GM12872 (cell line): ENCODE measurements at regions not wholly inside any gene's neighbourhood (a gene's known extent, or its start where the extent isn't known, plus 50 kb on each side); places are given as distances from the start of the nearest gene placed in this dataset.

Experiments used
- TF ChIP-seq, protein P1 (sequence below): IDR thresholded peaks from 3 replicates; pipeline ENCODE4 v1.5.1; 2011; ENCODE audit warnings: low read depth, mild to moderate bottlenecking, low read length, moderate library complexity; ENCODE audit not compliant: insufficient read depth

DNA sequence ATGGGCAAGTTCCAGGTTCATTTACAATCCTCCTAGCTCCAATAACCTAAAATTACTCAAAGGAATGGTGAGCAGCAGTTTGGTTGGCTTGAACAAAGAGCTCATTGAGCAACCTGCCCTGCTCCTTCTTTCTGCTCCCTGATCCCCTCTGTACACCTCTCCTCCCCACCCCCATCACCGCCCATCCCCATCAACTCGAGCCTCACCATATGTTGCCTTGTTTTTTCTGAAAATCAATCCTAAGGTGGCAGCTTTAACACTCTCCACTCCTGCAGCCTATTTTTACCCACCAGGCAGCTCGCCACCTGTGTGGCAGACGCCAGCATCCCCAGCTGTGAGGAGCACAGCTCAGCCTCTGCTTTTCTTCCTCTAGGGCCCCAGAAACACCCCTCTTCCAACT lies 533.4 kb upstream of the BRINP1 start:
- TF ChIP-seq, protein P1, sequence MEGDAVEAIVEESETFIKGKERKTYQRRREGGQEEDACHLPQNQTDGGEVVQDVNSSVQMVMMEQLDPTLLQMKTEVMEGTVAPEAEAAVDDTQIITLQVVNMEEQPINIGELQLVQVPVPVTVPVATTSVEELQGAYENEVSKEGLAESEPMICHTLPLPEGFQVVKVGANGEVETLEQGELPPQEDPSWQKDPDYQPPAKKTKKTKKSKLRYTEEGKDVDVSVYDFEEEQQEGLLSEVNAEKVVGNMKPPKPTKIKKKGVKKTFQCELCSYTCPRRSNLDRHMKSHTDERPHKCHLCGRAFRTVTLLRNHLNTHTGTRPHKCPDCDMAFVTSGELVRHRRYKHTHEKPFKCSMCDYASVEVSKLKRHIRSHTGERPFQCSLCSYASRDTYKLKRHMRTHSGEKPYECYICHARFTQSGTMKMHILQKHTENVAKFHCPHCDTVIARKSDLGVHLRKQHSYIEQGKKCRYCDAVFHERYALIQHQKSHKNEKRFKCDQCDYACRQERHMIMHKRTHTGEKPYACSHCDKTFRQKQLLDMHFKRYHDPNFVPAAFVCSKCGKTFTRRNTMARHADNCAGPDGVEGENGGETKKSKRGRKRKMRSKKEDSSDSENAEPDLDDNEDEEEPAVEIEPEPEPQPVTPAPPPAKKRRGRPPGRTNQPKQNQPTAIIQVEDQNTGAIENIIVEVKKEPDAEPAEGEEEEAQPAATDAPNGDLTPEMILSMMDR, result no peak

- TF ChIP-seq, protein P1, result no peak
Measured at GRCh38 chr9:119898316-119898715, 529.1 kb upstream of the BRINP1 start.

DNA sequence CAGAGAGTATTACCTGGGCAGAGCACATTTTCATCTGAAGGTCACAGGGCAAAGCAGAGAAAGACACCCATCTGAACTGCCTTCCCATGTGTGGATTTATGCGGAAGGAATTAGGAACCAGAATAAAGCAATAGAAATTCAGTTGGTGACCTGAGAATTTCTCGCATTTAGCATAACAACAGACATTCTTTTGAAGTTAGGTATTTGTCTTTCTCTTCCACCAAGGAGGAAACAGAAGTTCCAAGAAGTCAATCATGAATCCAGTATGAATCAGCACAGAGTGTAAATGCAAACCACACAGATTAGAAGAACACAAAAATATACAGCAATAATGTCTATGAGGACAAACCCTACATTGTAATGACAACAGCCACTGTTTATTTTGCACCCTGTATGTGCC lies 515.2 kb upstream of the BRINP1 start:
- TF ChIP-seq, protein P1, result no peak

DNA sequence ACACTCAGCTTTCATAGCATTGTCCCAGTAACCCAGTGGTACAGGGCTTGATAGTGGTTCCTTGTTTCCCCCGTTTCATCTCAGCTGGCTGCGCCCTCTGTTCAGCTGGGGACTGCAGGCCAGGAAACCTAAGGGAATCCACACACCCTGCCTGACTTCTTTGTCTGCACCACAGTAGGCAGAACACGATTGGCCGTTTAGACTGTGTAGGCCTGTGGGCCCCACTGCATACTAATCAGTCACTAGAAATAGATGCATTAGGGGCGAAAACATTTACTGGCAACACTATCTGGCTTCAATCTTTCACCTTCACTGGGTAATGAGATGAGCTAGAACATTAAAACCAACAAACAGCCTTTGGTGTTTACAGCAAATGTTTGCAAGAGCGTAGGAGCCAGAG lies 512.7 kb upstream of the BRINP1 start:
- TF ChIP-seq, protein P1, result no peak

GRCh38 chr9:119880361-119880760 lies 511.1 kb upstream of the BRINP1 start:
- TF ChIP-seq, protein P1, result no peak

DNA sequence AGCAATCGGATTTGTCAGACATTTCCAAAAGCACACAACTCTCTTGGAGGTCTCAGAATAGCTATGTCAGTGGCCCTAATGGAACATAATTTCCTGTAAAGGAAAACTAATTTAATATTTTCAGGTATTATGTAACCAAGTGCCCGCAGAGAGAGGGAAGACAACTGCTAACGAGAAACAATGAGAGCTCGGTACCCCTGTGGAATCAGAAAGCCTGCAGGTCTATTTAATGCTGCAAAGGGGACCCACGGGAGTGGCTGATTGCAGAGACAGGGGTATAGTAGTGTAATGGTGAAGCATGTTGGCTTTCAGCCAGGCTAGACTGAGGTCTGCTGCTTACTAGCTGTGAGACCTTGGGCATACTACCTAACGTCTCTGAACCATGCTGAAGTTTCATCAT lies 508.1 kb upstream of the BRINP1 start:
- TF ChIP-seq, protein P1, result no peak

GRCh38 chr9:119873877-119874276 lies 504.6 kb upstream of the BRINP1 start:
- TF ChIP-seq, protein P1, result no peak

- TF ChIP-seq, protein P1, result no peak
Measured at GRCh38 chr9:119868694-119869093, 499.5 kb upstream of the BRINP1 start.
